Posterior cingulate gyrus (tissue), 11 donors: ENCODE measurements at regions not wholly inside any gene's neighbourhood (a gene's known extent, or its start where the extent isn't known, plus 50 kb on each side); places are given as distances from the start of the nearest gene placed in this dataset.

Experiments used
- DNase-seq, 10 donors: peaks; one replicate each; pipeline versions ENCODE4 v3.0.0 to v3.0.0-alpha.2; 2020 to 2021; ENCODE audit warnings: mixed read lengths in 3 of 10
- intact Hi-C: fragments of 100-400 bp; cut with DNase I; formaldehyde crosslinking; loops from one replicate; pipeline ENCODE4 v1.15.1; 2023

- no peak for DNase-seq
- intact Hi-C loops, result no loop called here
These were observed 110.1 kb downstream of the ZNF326 start for GRCh38 chr1:90104941-90105538.

- intact Hi-C loops, result no loop called here
- DNase-seq, result no peak
These were observed 105.7 kb downstream of the ZNF326 start for GRCh38 chr1:90100566-90100965.

GRCh38 chr1:90092441-90092840, 97.5 kb downstream of the ZNF326 start:
- intact Hi-C loops, result no loop called here
- no peak for DNase-seq
